GM12878 (cell line): ENCODE measurements at regions not wholly inside any gene's neighbourhood (a gene's known extent, or its start where the extent isn't known, plus 50 kb on each side); places are given as distances from the start of the nearest gene placed in this dataset.

Experiments
- ATAC-seq: fragments of 200-7000 bp; cut with Tn5 transposase; 3 replicates; pipeline ENCODE4 v1.9.1; 2020; ENCODE audit warnings: mild to moderate bottlenecking, moderate library complexity
- BruUV-seq: library from RNA; stranded (reverse); fragments of 400-500 nt; replicated peaks from 2 replicates; lab custom pipeline; 2021; lab: Mats Ljungman, UMichigan
- CTCF ChIA-PET: fragments of 300-600 bp; sonication (Branson Sonifier 250); formaldehyde crosslinking; extraction: SDS; loops from one replicate; lab custom pipeline; 2021; ENCODE audit warnings: inconsistent platforms; lab: Yijun Ruan, JAX
- POLR2A ChIA-PET: fragments of 350-600 bp; formaldehyde crosslinking; extraction: SDS; loops from one replicate; lab custom pipeline; 2021; ENCODE audit warnings: inconsistent platforms; lab: Charles Lee
- RAD21 ChIA-PET: fragments of 300-600 bp; sonication (Branson Sonifier 250); formaldehyde crosslinking; loops from one replicate; lab custom pipeline; 2023; ENCODE audit warnings: antibody characterized with exemption; ENCODE audit not compliant: unreplicated experiment; lab: Charles Lee
- SMC1A ChIA-PET: fragments of 300-600 bp; sonication (Branson Sonifier 250); formaldehyde crosslinking; loops from one replicate; lab custom pipeline; 2023; ENCODE audit not compliant: unreplicated experiment, uncharacterized antibody; lab: Charles Lee
- DNase-seq: peaks from one replicate; pipeline ENCODE4 v3.0.0-alpha.2; 2011; ENCODE audit warnings: low read depth, low spot score
- FAIRE-seq: peaks from 3 replicates; lab custom pipeline; 2011; peaks lifted over from hg19 to GRCh38; lab: Jason Lieb, UNC
- H2AFZ ChIP-seq: 2 replicates; pipeline ENCODE4 v1.6.0; 2011; ENCODE audit warnings: low read depth, low read length, control low read depth; ENCODE audit not compliant: control insufficient read depth
- H3K27ac ChIP-seq: 2 replicates; pipeline ENCODE4 v1.5.1; 2011; ENCODE audit warnings: control low read depth; ENCODE audit not compliant: control insufficient read depth, insufficient read depth
- H3K27me3 ChIP-seq, 2 experiments: replicated peaks in 1 of 2; 2 replicates each; pipeline versions ENCODE4 v1.6.0 to v1.6.1; 2011; ENCODE audit warnings: low read length in 1 of 2; ENCODE audit not compliant: control insufficient read depth in 2 of 2, insufficient read depth in 2 of 2
- H3K36me3 ChIP-seq, 2 experiments: 2 replicates each; pipeline ENCODE4 v1.5.1; 2011; ENCODE audit warnings: low read length in 1 of 2; ENCODE audit not compliant: control insufficient read depth in 2 of 2, insufficient read depth in 2 of 2
- H3K4me1 ChIP-seq: 2 replicates; pipeline ENCODE4 v1.6.1; 2011; ENCODE audit warnings: mild to moderate bottlenecking, low read length, moderate library complexity, mixed read lengths; ENCODE audit not compliant: control insufficient read depth, insufficient read depth
- H3K4me2 ChIP-seq: 2 replicates; pipeline ENCODE4 v1.6.0; 2011; ENCODE audit warnings: control low read depth; ENCODE audit not compliant: control insufficient read depth, insufficient read depth
- H3K4me3 ChIP-seq: fragments of 200-600 bp; sonication (generic); 2 replicates; pipeline ENCODE4 v1.5.1; 2016
- H3K79me2 ChIP-seq: 2 replicates; pipeline ENCODE4 v1.6.0; 2011; ENCODE audit warnings: low read length; ENCODE audit not compliant: control insufficient read depth, insufficient read depth
- H3K9ac ChIP-seq: 2 replicates; pipeline ENCODE4 v1.8.0; 2011; ENCODE audit warnings: low read length, control low read depth, mixed read lengths; ENCODE audit not compliant: control insufficient read depth, insufficient read depth
- H3K9me3 ChIP-seq: replicated peaks from 3 replicates; pipeline ENCODE4 v1.5.1; 2011; ENCODE audit warnings: mild to moderate bottlenecking, low read length; ENCODE audit not compliant: control insufficient read depth, insufficient read depth
- H4K20me1 ChIP-seq: 2 replicates; pipeline ENCODE4 v1.6.0; 2011; ENCODE audit not compliant: control insufficient read depth, insufficient read depth
- BCL11A ChIP-seq: IDR thresholded peaks from 2 replicates; pipeline ENCODE4 v1.6.1; 2011; ENCODE audit warnings: low read depth, low read length
- CUX1 ChIP-seq: IDR thresholded peaks from 2 replicates; pipeline ENCODE4 v1.6.1; 2012; ENCODE audit warnings: improper control_type of control experiment, low read depth, low read length; ENCODE audit not compliant: insufficient replicate concordance
- E4F1 ChIP-seq: fragments of 450-650 bp; IDR thresholded peaks from 2 replicates; pipeline ENCODE4 v1.6.1; 2018; ENCODE audit warnings: borderline replicate concordance, mild to moderate bottlenecking; ENCODE audit not compliant: partially characterized antibody
- JUND ChIP-seq: IDR thresholded peaks from 2 replicates; pipeline ENCODE4 v1.6.1; 2012; ENCODE audit warnings: low read depth, mild to moderate bottlenecking, low read length, improper control_type of control experiment, moderate library complexity
- MEF2A ChIP-seq: IDR thresholded peaks from 2 replicates; pipeline ENCODE4 v1.6.1; 2011; ENCODE audit warnings: low read depth, mild to moderate bottlenecking, low read length, moderate library complexity; ENCODE audit not compliant: insufficient read depth
- NFYB ChIP-seq: IDR thresholded peaks from 2 replicates; pipeline ENCODE4 v1.6.1; 2011; ENCODE audit warnings: low read depth, mild to moderate bottlenecking, low read length, improper control_type of control experiment, moderate library complexity; ENCODE audit not compliant: insufficient read depth
- PKNOX1 ChIP-seq: fragments of 450-650 bp; IDR thresholded peaks from 2 replicates; pipeline ENCODE4 v1.6.1; 2016; ENCODE audit warnings: mild to moderate bottlenecking
- RELA ChIP-seq: fragments of 450-650 bp; IDR thresholded peaks from 2 replicates; pipeline ENCODE4 v1.8.0; 2014; ENCODE audit warnings: borderline replicate concordance; ENCODE audit not compliant: partially characterized antibody
- TARDBP ChIP-seq: IDR thresholded peaks from 2 replicates; pipeline ENCODE4 v1.6.1; 2016; ENCODE audit warnings: borderline replicate concordance
- WGBS: methylation state at CpG from one replicate; pipeline ENCODE4 v1.1.6; 2016; ENCODE audit warnings: low lambda C conversion rate; ENCODE audit not compliant: insufficient replicate concordance, insufficient coverage; ENCODE audit errors: missing lambda C conversion rate; 5-methylcytosine and 5-hydroxymethylcytosine counted together
- in situ Hi-C: fragments of 300-500 bp; cut with MboI; formaldehyde crosslinking; loops from 9 replicates; pipeline ENCODE4 v1.14.3; 2018; ENCODE audit warnings: mixed read lengths
- intact Hi-C: fragments of 100-400 bp; cut with micrococcal nuclease; formaldehyde crosslinking; loops from one replicate; pipeline ENCODE4 v1.14.2; 2022; ENCODE audit not compliant: unreplicated experiment

- no TSS peak for BruUV-seq
- CTCF ChIA-PET, result no interaction called here
- POLR2A ChIA-PET, result no interaction called here
- 96% methylated on average over 4 of the region's 4 CpGs for WGBS
- in situ Hi-C loops (no loop called here), intact Hi-C loops (no loop called here)
- TF ChIP-seq E4F1 (no peak), TARDBP (no peak), NFYB (no peak), RELA (no peak), PKNOX1 (no peak), CUX1 (no peak), BCL11A (no peak), JUND (no peak), MEF2A (no peak)
- FAIRE-seq, result no peak
- H3K4me1 ChIP-seq, result no peaks in the 10 kb centered on the region
- H4K20me1 ChIP-seq, result no peaks in the 10 kb centered on the region
- no peak overlapping the region for H3K4me2 ChIP-seq
- RAD21 ChIA-PET, result no interaction called here
- H3K9me3 ChIP-seq, result no peaks in the 10 kb centered on the region; the same call in 2 of the 3 replicates
- no peaks in the 10 kb centered on the region for H3K27me3 ChIP-seq
- ATAC-seq, result no peak
- H3K9ac ChIP-seq, result no peak overlapping the region
- no peaks in the 10 kb centered on the region for H3K79me2 ChIP-seq
- H3K4me3 ChIP-seq, result no peak overlapping the region
- no peak overlapping the region for H3K27ac ChIP-seq
- H3K36me3 ChIP-seq, result no peaks in the 10 kb centered on the region
- no peak overlapping the region for H2AFZ ChIP-seq
- DNase-seq, result no peak
- SMC1A ChIA-PET, result no interaction called here
Observed at GRCh38 chr12:25723921-25724491, 170.9 kb upstream of the LMNTD1 start.
